Ovary (tissue), 3 donors: ENCODE measurements at regions not wholly inside any gene's neighbourhood (a gene's known extent, or its start where the extent isn't known, plus 50 kb on each side); places are given as distances from the start of the nearest gene placed in this dataset.

Experiments
- EP300 ChIP-seq: sonication (generic); formaldehyde crosslinking; IDR thresholded peaks from one replicate; pipeline ENCODE4 v1.6.1; 2017; ENCODE audit warnings: antibody characterized with exemption
- POLR2A ChIP-seq: fragments of 450-650 bp; IDR thresholded peaks from one replicate; pipeline ENCODE4 v1.6.1; 2017; ENCODE audit warnings: antibody characterized with exemption, mild to moderate bottlenecking, moderate library complexity
- TF ChIP-seq, protein P1 (sequence below), 3 donors: fragments of 450-650 bp in 2 of 3; fragments of 200-600 bp in 1 of 3; IDR thresholded peaks; one replicate each; pipeline versions ENCODE4 v1.5.1 to v1.8.0; 2016 to 2022; ENCODE audit warnings: antibody characterized with exemption in 3 of 3, mild to moderate bottlenecking in 1 of 3
- donor health status: DM: no; HTN: no; CAD: no.

DNA sequence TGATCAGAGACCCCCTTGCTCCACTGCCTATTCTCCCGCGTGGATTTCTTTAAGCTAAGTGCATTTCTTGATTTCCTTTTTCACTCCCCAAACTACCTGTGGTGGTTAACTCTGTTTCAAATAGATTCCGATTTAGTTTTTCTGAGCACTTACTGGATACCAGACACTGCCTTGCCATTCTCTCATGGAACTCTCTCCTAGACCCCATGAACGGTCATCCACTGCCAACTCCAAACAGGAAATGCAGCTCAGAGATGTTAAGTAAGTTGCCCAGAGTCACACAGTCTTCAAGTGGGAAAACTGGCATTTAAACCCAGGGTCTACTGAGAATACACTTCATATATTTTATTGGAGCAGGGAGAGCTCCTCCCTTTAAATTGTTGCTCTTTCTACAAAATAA lies 199.4 kb downstream of the MAF start:
- TF ChIP-seq, protein P1, sequence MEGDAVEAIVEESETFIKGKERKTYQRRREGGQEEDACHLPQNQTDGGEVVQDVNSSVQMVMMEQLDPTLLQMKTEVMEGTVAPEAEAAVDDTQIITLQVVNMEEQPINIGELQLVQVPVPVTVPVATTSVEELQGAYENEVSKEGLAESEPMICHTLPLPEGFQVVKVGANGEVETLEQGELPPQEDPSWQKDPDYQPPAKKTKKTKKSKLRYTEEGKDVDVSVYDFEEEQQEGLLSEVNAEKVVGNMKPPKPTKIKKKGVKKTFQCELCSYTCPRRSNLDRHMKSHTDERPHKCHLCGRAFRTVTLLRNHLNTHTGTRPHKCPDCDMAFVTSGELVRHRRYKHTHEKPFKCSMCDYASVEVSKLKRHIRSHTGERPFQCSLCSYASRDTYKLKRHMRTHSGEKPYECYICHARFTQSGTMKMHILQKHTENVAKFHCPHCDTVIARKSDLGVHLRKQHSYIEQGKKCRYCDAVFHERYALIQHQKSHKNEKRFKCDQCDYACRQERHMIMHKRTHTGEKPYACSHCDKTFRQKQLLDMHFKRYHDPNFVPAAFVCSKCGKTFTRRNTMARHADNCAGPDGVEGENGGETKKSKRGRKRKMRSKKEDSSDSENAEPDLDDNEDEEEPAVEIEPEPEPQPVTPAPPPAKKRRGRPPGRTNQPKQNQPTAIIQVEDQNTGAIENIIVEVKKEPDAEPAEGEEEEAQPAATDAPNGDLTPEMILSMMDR (IDR thresholded peaks at IDR 0.05) = no peak
- TF ChIP-seq EP300 (no peak), POLR2A (no peak)
